HepG2 (cell line): ENCODE measurements at regions not wholly inside any gene's neighbourhood (a gene's known extent, or its start where the extent isn't known, plus 50 kb on each side); places are given as distances from the start of the nearest gene placed in this dataset.

Experiments used
- ATAC-seq: fragments of 200-7000 bp; cut with Tn5 transposase; 3 replicates; pipeline ENCODE4 v1.9.1; 2020; ENCODE audit warnings: mild to moderate bottlenecking, moderate library complexity
- BruUV-seq: library from RNA; stranded (reverse); fragments of 400-500 nt; replicated peaks from 2 replicates; lab custom pipeline; 2021; lab: Mats Ljungman, UMichigan
- CTCF ChIA-PET: fragments of 300-600 bp; formaldehyde crosslinking; extraction: SDS; loops from one replicate; lab custom pipeline; 2021; ENCODE audit warnings: low total read pairs, inconsistent platforms, low intra/inter-chr PET ratio; lab: Yijun Ruan, JAX
- POLR2A ChIA-PET: fragments of 350-600 bp; sonication (Branson Sonifier 250); formaldehyde crosslinking; loops from one replicate; lab custom pipeline; 2020; ENCODE audit warnings: antibody characterized with exemption, inconsistent platforms; lab: Yijun Ruan, JAX
- DNase-seq: peaks from one replicate; pipeline ENCODE4 v3.0.0-alpha.2; 2015; ENCODE audit warnings: low spot score
- FAIRE-seq: peaks from 3 replicates; lab custom pipeline; 2011; peaks lifted over from hg19 to GRCh38; lab: Jason Lieb, UNC
- H2AFZ ChIP-seq: one replicate; pipeline ENCODE4 v1.6.1; 2011; ENCODE audit warnings: low read length, inconsistent platforms
- H3K27ac ChIP-seq: fragments of 300-600 bp; 3 replicates; pipeline ENCODE4 v1.8.0; 2011; ENCODE audit warnings: mixed run types, mild to moderate bottlenecking, mixed read lengths, low read length, inconsistent platforms; ENCODE audit not compliant: insufficient read depth; ENCODE audit errors: extremely low read length
- H3K27me3 ChIP-seq, 2 experiments: fragments of 200-600 bp in 1 of 2; 2 replicates in 1 of 2; 3 replicates in 1 of 2; pipeline versions ENCODE4 v1.6.0 to v1.8.0; 2011; ENCODE audit warnings: low read length in 2 of 2, mild to moderate bottlenecking in 2 of 2, moderate library complexity in 2 of 2, inconsistent platforms in 1 of 2; ENCODE audit not compliant: insufficient read depth in 2 of 2, control insufficient read depth in 1 of 2
- H3K36me3 ChIP-seq, 2 experiments: fragments of 200-600 bp in 1 of 2; replicated peaks in 1 of 2; 2 replicates in 1 of 2; 3 replicates in 1 of 2; pipeline versions ENCODE4 v1.5.1 to v1.8.0; 2011; ENCODE audit warnings: low read length in 2 of 2, inconsistent platforms in 1 of 2; ENCODE audit not compliant: insufficient read depth in 2 of 2, control insufficient read depth in 1 of 2
- H3K4me1 ChIP-seq: 2 replicates; pipeline ENCODE4 v1.5.1; 2012; ENCODE audit warnings: low read length, inconsistent platforms; ENCODE audit not compliant: insufficient read depth
- H3K4me2 ChIP-seq: 2 replicates; pipeline ENCODE4 v1.6.0; 2011; ENCODE audit warnings: low read depth, low read length, inconsistent platforms
- H3K4me3 ChIP-seq, 3 experiments: fragments of 200-600 bp in 1 of 3; sonication (generic), shearing (Covaris generic) in 1 of 3; replicated peaks in 1 of 3; 2 replicates each; pipeline ENCODE4 v1.5.1; 2011 to 2016; ENCODE audit warnings: low read length in 3 of 3, inconsistent platforms in 2 of 3, low read depth in 2 of 3, mild to moderate bottlenecking in 2 of 3, control low read depth in 1 of 3, mixed read lengths in 1 of 3; ENCODE audit not compliant: insufficient read depth in 1 of 3
- H3K79me2 ChIP-seq: one replicate; pipeline ENCODE4 v1.6.1; 2011; ENCODE audit warnings: low read length, inconsistent platforms; ENCODE audit not compliant: insufficient read depth
- H3K9ac ChIP-seq: 2 replicates; pipeline ENCODE4 v1.6.0; 2011; ENCODE audit warnings: mild to moderate bottlenecking, low read depth, low read length, inconsistent platforms; ENCODE audit not compliant: insufficient read depth
- H3K9me3 ChIP-seq: 2 replicates; pipeline ENCODE4 v1.5.1; 2012; ENCODE audit warnings: mild to moderate bottlenecking, low read length
- H4K20me1 ChIP-seq: 2 replicates; pipeline ENCODE4 v1.6.0; 2011; ENCODE audit warnings: inconsistent platforms, mild to moderate bottlenecking, low read length, moderate library complexity; ENCODE audit not compliant: insufficient read depth
- AHR ChIP-seq: IDR thresholded peaks from 2 replicates; pipeline ENCODE4 v1.6.1; 2018; ENCODE audit warnings: missing genetic modification reagents, missing compliant biosample characterization
- ARHGAP35 ChIP-seq: sonication (generic); formaldehyde crosslinking; IDR thresholded peaks from 2 replicates; pipeline ENCODE4 v1.9.0; 2022; ENCODE audit warnings: mild to moderate bottlenecking, inconsistent platforms, moderate library complexity, missing genetic modification reagents, borderline replicate concordance
- ATRX ChIP-seq: sonication (generic); formaldehyde crosslinking; IDR thresholded peaks from 2 replicates; pipeline ENCODE4 v1.4.0; 2020; ENCODE audit warnings: missing genetic modification reagents, borderline replicate concordance
- BCL6 ChIP-seq: IDR thresholded peaks from 2 replicates; pipeline ENCODE4 v1.6.1; 2016; ENCODE audit warnings: missing genetic modification reagents, missing compliant biosample characterization
- CHCHD3 ChIP-seq: sonication (generic); formaldehyde crosslinking; IDR thresholded peaks from 2 replicates; pipeline ENCODE4 v1.8.0; 2022; ENCODE audit warnings: mild to moderate bottlenecking, missing genetic modification reagents, moderate library complexity
- IRX3 ChIP-seq: sonication (generic); formaldehyde crosslinking; IDR thresholded peaks from 2 replicates; pipeline ENCODE4 v1.8.1; 2023; ENCODE audit warnings: mild to moderate bottlenecking, low read depth, missing genetic modification reagents, borderline replicate concordance
- PLRG1 ChIP-seq: fragments of 450-650 bp; conservative IDR thresholded peaks from 2 replicates; pipeline ENCODE4 v1.6.1; 2016
- POLR2AphosphoS5 ChIP-seq: IDR thresholded peaks from 2 replicates; pipeline ENCODE4 v1.6.1; 2012; ENCODE audit warnings: low read depth, low read length
- TBX2 ChIP-seq: sonication (generic); formaldehyde crosslinking; IDR thresholded peaks from 2 replicates; pipeline ENCODE4 v1.5.0; 2020; ENCODE audit warnings: missing genetic modification reagents, mild to moderate bottlenecking, borderline replicate concordance
- ZBTB8A ChIP-seq: sonication (generic); formaldehyde crosslinking; IDR thresholded peaks from 2 replicates; pipeline ENCODE4 v1.4.0; 2020; ENCODE audit warnings: mild to moderate bottlenecking, low read depth, missing genetic modification reagents, borderline replicate concordance
- ZFP62 ChIP-seq: sonication (generic); formaldehyde crosslinking; IDR thresholded peaks from 2 replicates; pipeline ENCODE4 v1.4.0; 2020; ENCODE audit warnings: missing genetic modification reagents
- ZNF496 ChIP-seq: sonication (generic); formaldehyde crosslinking; IDR thresholded peaks from 2 replicates; pipeline ENCODE4 v1.8.1; 2023; ENCODE audit warnings: mild to moderate bottlenecking, moderate library complexity, missing genetic modification reagents; ENCODE audit not compliant: insufficient replicate concordance
- ZNF552 ChIP-seq: sonication (generic); formaldehyde crosslinking; IDR thresholded peaks from 2 replicates; pipeline ENCODE4 v1.9.0; 2022; ENCODE audit warnings: missing genetic modification reagents, mild to moderate bottlenecking, borderline replicate concordance
- ZNF644 ChIP-seq: IDR thresholded peaks from 2 replicates; pipeline ENCODE4 v1.6.1; 2016; ENCODE audit warnings: low read depth
- ZNF713 ChIP-seq: sonication (generic); formaldehyde crosslinking; IDR thresholded peaks from 2 replicates; pipeline ENCODE4 v1.4.0; 2020; ENCODE audit warnings: mild to moderate bottlenecking, missing genetic modification reagents
- ZNF772 ChIP-seq: sonication (generic); formaldehyde crosslinking; IDR thresholded peaks from 2 replicates; pipeline ENCODE4 v1.5.0; 2020; ENCODE audit warnings: mild to moderate bottlenecking, missing genetic modification reagents
- WGBS: methylation state at CpG from one replicate; pipeline ENCODE4 v1.1.6; 2017; ENCODE audit warnings: low lambda C conversion rate; 5-methylcytosine and 5-hydroxymethylcytosine counted together
- in situ Hi-C: cut with HindIII; loops from 2 replicates; pipeline ENCODE4 v1.10.0; 2017; ENCODE audit warnings: low pct_unique_long_range_greater_than_20kb; ENCODE audit not compliant: extremely low pct_ligation_motif_present
- intact Hi-C: fragments of 100-400 bp; cut with micrococcal nuclease; formaldehyde crosslinking; loops from one replicate; pipeline ENCODE4 v1.10.0; 2022; ENCODE audit not compliant: unreplicated experiment
- TF ChIP-seq, protein P1 (sequence below): sonication (generic); formaldehyde crosslinking; conservative IDR thresholded peaks from 2 replicates; pipeline ENCODE4 v1.4.0; 2020; ENCODE audit warnings: missing genetic modification reagents
- TF ChIP-seq, protein P2 (sequence below): sonication (generic); formaldehyde crosslinking; IDR thresholded peaks from 2 replicates; pipeline ENCODE4 v1.8.0; 2022; ENCODE audit warnings: missing genetic modification reagents, mild to moderate bottlenecking, inconsistent platforms, borderline replicate concordance

DNA sequence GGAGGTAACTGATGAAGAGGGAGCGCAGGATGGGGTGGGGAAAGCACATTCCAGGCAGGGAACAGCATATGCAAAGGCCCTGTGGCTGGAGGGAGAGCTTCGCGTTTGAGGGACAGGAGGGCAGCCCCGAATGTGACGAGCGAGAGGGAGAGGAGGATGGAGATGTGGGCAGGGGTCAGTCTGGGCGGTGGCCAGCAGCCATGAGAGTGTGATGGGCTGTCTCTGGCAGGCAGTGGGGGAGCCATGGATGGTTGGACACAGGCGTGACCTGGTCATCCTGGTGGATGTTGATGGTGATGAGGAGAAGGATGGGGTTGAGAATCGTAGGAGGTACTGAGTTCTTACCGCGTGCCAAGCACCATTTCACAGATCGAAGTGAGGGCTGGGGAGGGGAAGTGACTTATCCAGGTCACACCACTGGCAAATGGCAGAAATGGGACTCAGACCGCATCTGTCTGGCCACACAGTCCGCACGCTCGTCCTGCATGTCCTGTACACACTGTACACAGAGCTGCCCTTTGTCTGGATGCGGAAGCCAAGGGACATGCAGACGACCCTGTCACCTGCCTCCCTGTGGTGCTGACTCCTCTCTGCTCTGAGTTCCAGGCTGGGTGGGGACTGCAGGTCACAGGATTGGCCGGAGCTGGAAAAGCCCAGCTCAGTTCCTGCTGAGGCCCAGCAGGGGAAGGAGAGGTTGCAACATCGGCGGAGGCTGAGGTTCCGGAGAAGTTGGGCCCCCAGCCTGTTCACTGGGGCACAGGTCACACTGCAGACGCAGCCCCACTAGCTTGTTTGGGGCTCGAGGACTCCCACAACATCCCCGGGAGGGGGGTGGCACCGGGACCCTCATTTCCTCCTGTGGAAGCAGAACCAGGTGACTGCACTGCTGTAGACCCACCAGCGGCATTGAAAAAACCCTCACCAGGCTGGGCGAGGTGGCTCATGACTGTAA lies 165.6 kb upstream of the IER5L start:
- WGBS: 66% methylated on average over 11 of the region's 28 CpGs
- Histone ChIP-seq H3K79me2 (no peaks in the 10 kb centered on the region), H3K9ac (peak overlapping the region; percentile 68), H3K9me3 (no peaks in the 10 kb centered on the region), H3K27ac (peak overlapping the region; percentile 91), H3K36me3 (no peaks in the 10 kb centered on the region), H4K20me1 (no peaks in the 10 kb centered on the region), H3K4me3 (peak overlapping the region in 2 of 3 experiments; percentile 22 to 47; a peak in 3 of 6 replicates), H3K27me3 (no peaks in the 10 kb centered on the region), H3K4me2 (peak overlapping the region; percentile 70), H2AFZ (no peak overlapping the region), H3K4me1 (peaks cover 86% of the 10 kb centered on the region)
- DNase-seq (peak; percentile 97), ATAC-seq (peak; percentile 99), FAIRE-seq (peak; percentile 97)
- in situ Hi-C loops (no loop called here), intact Hi-C loops (loop anchor here (5.0 to 10.0 kb wide), 4 partner anchors 36 to 169 kb away; partner anchors contain the start of gene IER5L)
- BruUV-seq: no TSS peak
- CTCF ChIA-PET: no interaction called here
- POLR2A ChIA-PET: interaction anchor here (0.7 to 2.1 kb wide), 22 partner anchors 9 to 282 kb away, joined by 3 to 76 read pairs (median 4); partner anchors contain the start of genes IER5L and NTMT1
- no peak for TF ChIP-seq IRX3
- 0 out of 2 replicates have a peak, but pooled peaks have one; percentile 80 for TF ChIP-seq ZNF713 (CRISPR knock-in tag)
- TF ChIP-seq CHCHD3 (CRISPR knock-in tag): no peak
- 0 out of 2 replicates have a peak, but pooled peaks have one; percentile 28 for TF ChIP-seq ZBTB8A (CRISPR knock-in tag)
- TF ChIP-seq, protein P1, sequence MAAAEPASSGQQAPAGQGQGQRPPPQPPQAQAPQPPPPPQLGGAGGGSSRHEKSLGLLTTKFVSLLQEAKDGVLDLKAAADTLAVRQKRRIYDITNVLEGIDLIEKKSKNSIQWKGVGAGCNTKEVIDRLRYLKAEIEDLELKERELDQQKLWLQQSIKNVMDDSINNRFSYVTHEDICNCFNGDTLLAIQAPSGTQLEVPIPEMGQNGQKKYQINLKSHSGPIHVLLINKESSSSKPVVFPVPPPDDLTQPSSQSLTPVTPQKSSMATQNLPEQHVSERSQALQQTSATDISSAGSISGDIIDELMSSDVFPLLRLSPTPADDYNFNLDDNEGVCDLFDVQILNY (CRISPR knock-in tag): no peak
- peak; percentile 67; the same call in 1 of the 2 replicates for TF ChIP-seq ZNF644 (CRISPR knock-in tag)
- peak; percentile 48; the same call in 1 of the 2 replicates for TF ChIP-seq ZNF552 (CRISPR knock-in tag)
- peak; percentile 89; the same call in 1 of the 2 replicates for TF ChIP-seq AHR (CRISPR knock-in tag)
- TF ChIP-seq, protein P2, sequence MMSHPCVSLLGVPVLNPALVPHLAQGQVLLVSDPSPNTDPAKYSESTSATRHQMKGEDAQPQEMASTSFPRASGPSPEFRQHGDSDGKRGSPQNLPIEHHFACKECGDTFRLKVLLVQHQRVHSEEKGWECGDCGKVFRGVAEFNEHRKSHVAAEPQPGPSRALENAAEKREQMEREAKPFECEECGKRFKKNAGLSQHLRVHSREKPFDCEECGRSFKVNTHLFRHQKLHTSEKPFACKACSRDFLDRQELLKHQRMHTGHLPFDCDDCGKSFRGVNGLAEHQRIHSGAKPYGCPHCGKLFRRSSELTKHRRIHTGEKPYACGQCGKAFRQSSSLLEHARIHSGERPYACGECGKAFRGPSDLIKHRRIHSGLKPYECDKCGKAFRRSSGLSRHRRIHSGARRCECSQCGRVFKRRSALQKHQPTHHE: peak; percentile 96
- no peak for TF ChIP-seq PLRG1
- peak; percentile 99 for TF ChIP-seq TBX2 (CRISPR knock-in tag)
- TF ChIP-seq ZNF772: peak; percentile 98
- no peak for TF ChIP-seq ZFP62 (CRISPR knock-in tag)
- peak; percentile 70 for TF ChIP-seq BCL6 (CRISPR knock-in tag)
- no peak for TF ChIP-seq ZNF496 (CRISPR knock-in tag)
- peak; percentile 58; the same call in 1 of the 2 replicates for TF ChIP-seq POLR2AphosphoS5
- no peak for TF ChIP-seq ATRX (CRISPR knock-in tag)
- no peak for TF ChIP-seq ARHGAP35 (CRISPR knock-in tag)
